Activated T-helper 17 cell treated with anti-CD3 and anti-CD28 coated beads, Interleukin-2, amount 50 U/mL, for 72 hours (primary cell): ENCODE measurements at regions not wholly inside any gene's neighbourhood (a gene's known extent, or its start where the extent isn't known, plus 50 kb on each side); places are given as distances from the start of the nearest gene placed in this dataset.

ENCODE experiments used
- ATAC-seq: fragments of 150-1000 bp; cut with Tn5 transposase; replicated peaks from 2 replicates; pipeline ENCODE4 v1.10.0; 2021; ENCODE audit warnings: mild to moderate bottlenecking, moderate library complexity
- H3K27ac Mint-ChIP-seq: one replicate; pipeline ENCODE4 v1.8.0; 2022; ENCODE audit warnings: mixed read lengths
- H3K27me3 Mint-ChIP-seq: one replicate; pipeline ENCODE4 v1.8.0; 2022; ENCODE audit warnings: mixed read lengths
- H3K36me3 Mint-ChIP-seq: one replicate; pipeline ENCODE4 v1.8.0; 2022; ENCODE audit warnings: low read depth, mild to moderate bottlenecking, mixed read lengths
- H3K4me1 Mint-ChIP-seq: one replicate; pipeline ENCODE4 v1.8.0; 2022; ENCODE audit warnings: mixed read lengths
- H3K4me3 Mint-ChIP-seq: one replicate; pipeline ENCODE4 v1.8.0; 2022; ENCODE audit warnings: mild to moderate bottlenecking, mixed read lengths
- H3K9me3 Mint-ChIP-seq: one replicate; pipeline ENCODE4 v1.8.0; 2022; ENCODE audit warnings: mixed read lengths

DNA sequence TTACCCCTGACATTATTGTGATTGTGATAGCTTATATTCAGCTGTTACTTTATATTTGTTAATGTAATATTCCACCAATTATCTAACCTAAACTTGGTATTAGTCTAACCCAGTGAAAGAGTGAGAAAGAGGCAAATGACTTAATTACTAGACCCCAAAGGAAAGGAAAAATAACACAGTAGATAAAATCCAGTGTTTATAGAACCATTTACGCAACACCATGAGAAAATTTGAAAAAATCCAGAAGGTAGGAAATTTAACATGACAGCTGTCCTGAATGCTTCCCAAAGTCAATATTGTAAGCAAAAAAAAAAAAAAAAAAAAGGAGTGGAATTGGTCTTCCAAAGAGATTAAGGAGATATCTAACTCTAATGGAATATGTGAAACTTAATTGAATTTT, 741.5 kb upstream of the GHITM start:
- Mint-ChIP-seq H3K27ac (no peak overlapping the region), H3K4me3 (no peak overlapping the region), H3K9me3 (no peaks in the 10 kb centered on the region), H3K4me1 (no peaks in the 10 kb centered on the region), H3K36me3 (no peaks in the 10 kb centered on the region), H3K27me3 (no peaks in the 10 kb centered on the region)
- no peak for ATAC-seq

- no peak for ATAC-seq
- no peaks in the 10 kb centered on the region for H3K4me1 Mint-ChIP-seq
- no peaks in the 10 kb centered on the region for H3K27me3 Mint-ChIP-seq
- H3K9me3 Mint-ChIP-seq = no peaks in the 10 kb centered on the region
- H3K4me3 Mint-ChIP-seq = no peak overlapping the region
- no peaks in the 10 kb centered on the region for H3K36me3 Mint-ChIP-seq
- no peak overlapping the region for H3K27ac Mint-ChIP-seq
These were observed 728.7 kb upstream of the GHITM start for GRCh38 chr10:83410570-83410969.

- Mint-ChIP-seq H3K36me3 (no peaks in the 10 kb centered on the region), H3K4me3 (no peak overlapping the region), H3K4me1 (no peaks in the 10 kb centered on the region), H3K27me3 (no peaks in the 10 kb centered on the region), H3K27ac (no peak overlapping the region), H3K9me3 (peaks cover 9% of the 10 kb centered on the region)
- ATAC-seq = no peak
These were observed 714.0 kb upstream of the GHITM start for GRCh38 chr10:83425306-83425705.

DNA sequence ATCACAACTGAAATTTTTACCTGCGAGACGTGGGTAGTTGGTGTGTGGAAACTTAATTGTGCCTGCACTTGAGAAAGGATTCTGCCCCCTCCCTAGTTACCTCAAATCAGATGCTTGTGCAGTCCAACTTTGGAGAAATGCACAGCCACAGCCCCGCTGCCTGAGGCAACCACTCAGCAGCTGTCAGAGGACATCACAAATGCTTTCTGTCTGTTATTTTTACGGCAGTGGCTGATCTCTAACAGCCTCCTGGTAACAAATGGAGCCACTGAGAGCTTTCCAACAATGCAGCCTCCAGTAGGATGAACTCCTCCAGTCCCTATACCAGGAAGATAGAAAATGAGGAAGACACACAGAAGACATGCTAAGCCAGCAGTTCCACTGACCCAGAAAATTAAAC, 712.2 kb upstream of the GHITM start:
- Mint-ChIP-seq H3K27me3 (no peaks in the 10 kb centered on the region), H3K9me3 (peaks cover 9% of the 10 kb centered on the region)

DNA sequence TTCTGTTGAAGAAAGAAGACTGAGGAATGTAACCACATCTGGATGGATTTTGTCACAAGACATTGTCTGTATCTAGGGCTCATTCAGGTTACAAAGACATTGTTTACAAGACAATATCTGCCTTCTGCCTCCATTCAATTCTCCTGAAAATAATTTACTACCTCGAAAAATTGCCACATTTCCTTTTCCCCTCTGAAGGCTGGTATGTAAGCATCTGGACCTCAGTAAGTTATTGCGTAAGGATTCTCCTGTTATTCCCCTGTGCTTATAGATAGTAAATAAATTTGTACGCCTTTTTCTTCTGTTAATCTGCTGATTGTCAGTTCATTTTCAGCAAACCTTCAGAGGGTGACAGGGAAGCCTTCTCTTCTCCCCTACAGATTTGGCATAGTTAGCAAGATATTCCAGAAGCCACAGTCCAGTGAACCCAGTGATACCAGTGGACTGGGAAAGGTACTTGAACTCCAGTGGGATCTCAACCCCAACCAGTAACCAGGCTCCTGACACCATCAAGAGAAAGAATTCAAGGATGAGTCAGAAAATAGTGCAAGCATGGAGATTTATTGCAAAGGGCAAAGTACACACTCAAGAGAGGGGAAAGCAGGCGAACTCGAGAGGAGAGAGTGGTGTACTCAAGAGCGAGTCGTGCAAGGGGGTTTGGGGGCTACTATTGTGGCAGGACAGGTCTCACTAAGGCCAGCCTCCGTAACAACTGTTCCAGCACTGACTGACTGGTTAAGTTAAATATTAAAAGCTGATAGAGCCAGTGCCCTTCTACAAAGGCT, 706.9 kb upstream of the GHITM start:
- H3K9me3 Mint-ChIP-seq = peaks cover 9% of the 10 kb centered on the region
- ATAC-seq = no peak
- no peaks in the 10 kb centered on the region for H3K36me3 Mint-ChIP-seq
- no peak overlapping the region for H3K27ac Mint-ChIP-seq
- H3K4me1 Mint-ChIP-seq = no peaks in the 10 kb centered on the region
- no peaks in the 10 kb centered on the region for H3K27me3 Mint-ChIP-seq
- no peak overlapping the region for H3K4me3 Mint-ChIP-seq

More for the DNA sequence above, 712.2 kb upstream of the GHITM start:
- Mint-ChIP-seq H3K4me3 (no peak overlapping the region), H3K4me1 (no peaks in the 10 kb centered on the region), H3K36me3 (no peaks in the 10 kb centered on the region), H3K27ac (no peak overlapping the region)
- ATAC-seq = no peak

DNA sequence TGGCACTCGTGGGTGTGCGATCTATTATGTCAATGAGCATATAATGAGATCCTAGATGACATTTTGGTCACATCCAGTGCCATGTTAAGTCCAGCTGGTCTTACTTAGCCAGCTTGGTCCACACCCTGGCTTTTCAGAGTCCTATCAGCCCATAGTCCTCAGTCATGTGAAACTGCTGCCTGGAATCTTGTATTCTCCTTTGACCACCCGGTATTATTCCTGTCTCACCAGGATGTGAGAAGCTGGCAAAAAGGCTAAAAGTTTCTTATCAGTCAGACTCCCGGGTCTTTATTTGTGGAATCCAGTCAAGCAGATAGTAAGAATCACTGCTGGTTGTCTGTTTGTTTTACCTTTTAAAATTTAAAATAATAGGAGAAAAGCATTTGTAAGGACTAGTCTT, 705.6 kb upstream of the GHITM start:
- ATAC-seq = no peak
- no peaks in the 10 kb centered on the region for H3K36me3 Mint-ChIP-seq
- H3K27ac Mint-ChIP-seq = no peak overlapping the region
- no peaks in the 10 kb centered on the region for H3K4me1 Mint-ChIP-seq
- H3K9me3 Mint-ChIP-seq = peaks cover under 1% of the 10 kb centered on the region
- H3K27me3 Mint-ChIP-seq = no peaks in the 10 kb centered on the region
- no peak overlapping the region for H3K4me3 Mint-ChIP-seq

GRCh38 chr10:83448013-83448412, 691.3 kb upstream of the GHITM start:
- Mint-ChIP-seq H3K27me3 (no peaks in the 10 kb centered on the region), H3K4me3 (no peak overlapping the region), H3K27ac (no peak overlapping the region), H3K4me1 (no peaks in the 10 kb centered on the region), H3K9me3 (peaks cover 5% of the 10 kb centered on the region), H3K36me3 (no peaks in the 10 kb centered on the region)
- ATAC-seq = no peak

DNA sequence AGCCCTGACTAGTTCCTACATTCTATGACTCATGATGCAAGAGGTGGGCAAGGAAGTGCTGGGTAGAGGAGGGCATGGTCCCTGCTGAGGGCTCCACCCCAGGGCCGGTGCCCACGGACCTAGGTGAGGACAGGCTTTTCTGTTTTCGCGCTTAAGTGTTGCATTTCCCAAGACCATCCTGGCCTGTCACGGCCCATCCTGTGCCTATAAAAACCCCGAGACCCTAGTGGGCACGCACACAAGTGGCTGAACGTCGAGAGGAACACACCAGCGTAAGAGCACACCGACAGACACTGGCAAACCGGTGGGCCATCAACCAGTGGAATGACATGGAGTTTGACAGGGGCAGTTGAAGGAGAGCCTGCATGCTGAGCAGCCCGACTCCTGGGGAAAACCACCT, 680.7 kb upstream of the GHITM start:
- no peaks in the 10 kb centered on the region for H3K4me1 Mint-ChIP-seq
- H3K27me3 Mint-ChIP-seq = no peaks in the 10 kb centered on the region
- H3K9me3 Mint-ChIP-seq = peaks cover 4% of the 10 kb centered on the region
- no peaks in the 10 kb centered on the region for H3K36me3 Mint-ChIP-seq
- no peak overlapping the region for H3K27ac Mint-ChIP-seq
- H3K4me3 Mint-ChIP-seq = no peak overlapping the region
- ATAC-seq = no peak

GRCh38 chr10:83459124-83459523, 680.2 kb upstream of the GHITM start:
- no peaks in the 10 kb centered on the region for H3K27me3 Mint-ChIP-seq
- ATAC-seq = no peak
- H3K36me3 Mint-ChIP-seq = no peaks in the 10 kb centered on the region
- no peak overlapping the region for H3K27ac Mint-ChIP-seq
- H3K4me3 Mint-ChIP-seq = no peak overlapping the region
- H3K4me1 Mint-ChIP-seq = no peaks in the 10 kb centered on the region
- H3K9me3 Mint-ChIP-seq = peaks cover 4% of the 10 kb centered on the region

- Mint-ChIP-seq H3K27ac (no peak overlapping the region), H3K9me3 (peaks cover 10% of the 10 kb centered on the region), H3K36me3 (no peaks in the 10 kb centered on the region), H3K4me3 (no peak overlapping the region), H3K4me1 (no peaks in the 10 kb centered on the region), H3K27me3 (no peaks in the 10 kb centered on the region)
- ATAC-seq = no peak
These were observed 669.5 kb upstream of the GHITM start for GRCh38 chr10:83469728-83470331.

- no peaks in the 10 kb centered on the region for H3K36me3 Mint-ChIP-seq
- no peak overlapping the region for H3K27ac Mint-ChIP-seq
- H3K27me3 Mint-ChIP-seq = no peaks in the 10 kb centered on the region
These were observed 663.1 kb upstream of the GHITM start for GRCh38 chr10:83476211-83476610.

GRCh38 chr10:83489161-83489560, 650.1 kb upstream of the GHITM start:
- no peaks in the 10 kb centered on the region for H3K36me3 Mint-ChIP-seq
- no peak overlapping the region for H3K27ac Mint-ChIP-seq

More at GRCh38 chr10:83476211-83476610, 663.1 kb upstream of the GHITM start:
- Mint-ChIP-seq H3K4me3 (no peak overlapping the region), H3K4me1 (no peaks in the 10 kb centered on the region), H3K9me3 (peaks cover 8% of the 10 kb centered on the region)
- ATAC-seq = no peak

DNA sequence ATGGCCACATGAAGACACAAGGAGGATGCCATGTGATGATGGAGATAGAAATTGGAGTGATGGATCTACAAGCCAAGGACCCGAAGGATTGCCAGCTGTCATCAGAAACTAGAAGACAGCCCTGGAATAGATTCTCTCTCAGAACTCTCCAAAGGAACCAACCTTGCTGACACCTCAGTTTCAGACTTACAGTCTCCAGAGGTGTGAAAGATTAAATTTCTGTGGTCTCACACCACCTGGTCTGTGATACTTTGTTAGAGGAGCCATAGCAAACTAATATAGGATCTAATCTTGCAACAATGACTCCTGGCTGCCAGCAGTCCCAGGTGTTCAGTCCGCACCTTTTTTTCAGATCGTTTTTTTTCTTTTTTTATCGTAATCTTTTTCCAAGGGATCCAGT, 647.3 kb upstream of the GHITM start:
- H3K36me3 Mint-ChIP-seq = no peaks in the 10 kb centered on the region
- H3K9me3 Mint-ChIP-seq = peaks cover 4% of the 10 kb centered on the region
- no peak overlapping the region for H3K4me3 Mint-ChIP-seq
- no peaks in the 10 kb centered on the region for H3K4me1 Mint-ChIP-seq
- ATAC-seq = no peak
- no peaks in the 10 kb centered on the region for H3K27me3 Mint-ChIP-seq
- H3K27ac Mint-ChIP-seq = no peak overlapping the region

More at GRCh38 chr10:83489161-83489560, 650.1 kb upstream of the GHITM start:
- Mint-ChIP-seq H3K4me3 (no peak overlapping the region), H3K4me1 (no peaks in the 10 kb centered on the region), H3K27me3 (no peaks in the 10 kb centered on the region), H3K9me3 (peaks cover 6% of the 10 kb centered on the region)
- no peak for ATAC-seq

DNA sequence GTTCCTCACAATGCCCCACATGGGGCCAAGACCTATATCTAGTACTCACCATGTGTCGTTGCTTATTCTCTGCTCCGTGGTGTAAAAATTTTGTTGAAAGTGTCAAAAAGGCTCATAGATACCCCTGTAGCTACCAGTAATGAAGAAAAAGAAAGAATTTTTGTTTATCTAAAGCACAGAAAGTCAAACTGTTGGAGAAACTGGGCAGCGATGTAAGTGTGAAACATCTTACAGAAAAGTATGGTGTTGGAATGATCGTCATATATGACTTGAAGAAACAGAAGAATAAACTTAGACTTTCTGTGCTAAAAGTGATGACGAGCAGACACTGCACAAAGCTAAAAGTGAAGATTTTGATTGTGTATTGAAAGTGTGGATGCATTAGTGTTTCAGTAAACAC, 626.6 kb upstream of the GHITM start:
- peaks cover 4% of the 10 kb centered on the region for H3K9me3 Mint-ChIP-seq
- no peak for ATAC-seq
- no peak overlapping the region for H3K27ac Mint-ChIP-seq
- H3K36me3 Mint-ChIP-seq = no peaks in the 10 kb centered on the region
- no peak overlapping the region for H3K4me3 Mint-ChIP-seq
- H3K27me3 Mint-ChIP-seq = no peaks in the 10 kb centered on the region
- no peaks in the 10 kb centered on the region for H3K4me1 Mint-ChIP-seq

DNA sequence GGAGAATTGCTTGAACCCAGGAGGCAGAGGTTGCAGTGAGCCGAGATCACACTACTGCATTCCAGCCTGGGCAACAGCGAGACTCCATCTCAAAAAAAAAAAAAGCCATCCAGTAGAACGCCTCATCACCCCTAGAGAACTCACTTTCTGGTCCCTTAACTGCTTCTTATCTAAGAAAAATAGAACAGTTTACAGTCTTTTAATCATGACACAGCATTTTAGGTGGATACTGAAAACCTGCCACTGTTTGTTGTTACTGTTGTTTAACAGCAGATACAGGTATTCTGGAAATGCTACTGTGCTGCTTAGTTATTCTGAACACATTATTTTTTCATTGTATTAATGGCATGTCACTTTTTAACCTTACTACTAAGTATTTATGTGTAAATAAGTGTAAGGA, 624.3 kb upstream of the GHITM start:
- Mint-ChIP-seq H3K4me3 (no peak overlapping the region), H3K36me3 (no peaks in the 10 kb centered on the region), H3K27ac (no peak overlapping the region), H3K9me3 (peaks cover 4% of the 10 kb centered on the region), H3K27me3 (no peaks in the 10 kb centered on the region), H3K4me1 (no peaks in the 10 kb centered on the region)
- ATAC-seq = no peak
